Right lobe of liver (tissue), 4 donors: ENCODE measurements at regions not wholly inside any gene's neighbourhood (a gene's known extent, or its start where the extent isn't known, plus 50 kb on each side); places are given as distances from the start of the nearest gene placed in this dataset.

Experiments
- CTCF ChIP-seq, 4 donors: fragments of 200-600 bp in 3 of 4; fragments of 450-650 bp in 1 of 4; IDR thresholded peaks; one replicate each; pipeline versions ENCODE4 v1.5.1 to v1.8.0; 2016 to 2022; ENCODE audit warnings: antibody characterized with exemption in 4 of 4, mild to moderate bottlenecking in 2 of 4
- POLR2A ChIP-seq: fragments of 450-650 bp; IDR thresholded peaks from one replicate; pipeline ENCODE4 v1.6.1; 2017; ENCODE audit warnings: antibody characterized with exemption, mild to moderate bottlenecking
- donor health status: DM: no; HTN: no; CAD: no.
- donor health status: DM: no; HTN: no; CAD: no.
- donor health status: DM: no; HTN: yes; CAD: no.

- TF ChIP-seq CTCF (IDR thresholded peaks at IDR 0.05) = no peak
- no peak for TF ChIP-seq POLR2A
Observed at GRCh38 chr2:62398356-62398755, 107.6 kb downstream of the TMEM17 start.
